ENCODE measurements at regions not wholly inside any gene's neighbourhood (a gene's known extent, or its start where the extent isn't known, plus 50 kb on each side); places are given as distances from the start of the nearest gene placed in this dataset.

DNA sequence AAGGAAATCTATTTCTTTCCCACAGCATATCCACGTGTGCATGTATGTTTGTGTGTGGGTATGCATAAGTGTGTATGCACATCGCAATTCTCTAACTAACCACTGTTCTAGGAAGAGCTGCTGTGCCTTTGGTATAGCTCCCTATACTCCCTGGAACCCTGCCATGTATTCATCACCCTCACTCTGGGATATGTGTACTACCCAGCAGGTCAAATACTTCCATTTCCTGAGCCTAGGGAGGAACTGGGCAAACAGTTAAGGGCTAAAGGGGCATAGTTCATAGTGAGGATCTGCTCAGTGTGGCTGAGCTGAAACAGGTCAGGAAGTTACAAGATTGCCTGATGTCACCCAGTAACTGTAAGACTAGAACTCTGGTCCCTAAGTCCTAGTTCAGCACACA is 260.4 kb downstream of the RPLP1 start:
- no peak overlapping the region for H3K4me3 ChIP-seq (ENCODE audit: low read depth, low read length)
- TF ChIP-seq CTCF (IDR thresholded peaks at IDR 0.05; ENCODE audit: borderline replicate concordance, insufficient read depth, low read depth, low read length): no peak

DNA sequence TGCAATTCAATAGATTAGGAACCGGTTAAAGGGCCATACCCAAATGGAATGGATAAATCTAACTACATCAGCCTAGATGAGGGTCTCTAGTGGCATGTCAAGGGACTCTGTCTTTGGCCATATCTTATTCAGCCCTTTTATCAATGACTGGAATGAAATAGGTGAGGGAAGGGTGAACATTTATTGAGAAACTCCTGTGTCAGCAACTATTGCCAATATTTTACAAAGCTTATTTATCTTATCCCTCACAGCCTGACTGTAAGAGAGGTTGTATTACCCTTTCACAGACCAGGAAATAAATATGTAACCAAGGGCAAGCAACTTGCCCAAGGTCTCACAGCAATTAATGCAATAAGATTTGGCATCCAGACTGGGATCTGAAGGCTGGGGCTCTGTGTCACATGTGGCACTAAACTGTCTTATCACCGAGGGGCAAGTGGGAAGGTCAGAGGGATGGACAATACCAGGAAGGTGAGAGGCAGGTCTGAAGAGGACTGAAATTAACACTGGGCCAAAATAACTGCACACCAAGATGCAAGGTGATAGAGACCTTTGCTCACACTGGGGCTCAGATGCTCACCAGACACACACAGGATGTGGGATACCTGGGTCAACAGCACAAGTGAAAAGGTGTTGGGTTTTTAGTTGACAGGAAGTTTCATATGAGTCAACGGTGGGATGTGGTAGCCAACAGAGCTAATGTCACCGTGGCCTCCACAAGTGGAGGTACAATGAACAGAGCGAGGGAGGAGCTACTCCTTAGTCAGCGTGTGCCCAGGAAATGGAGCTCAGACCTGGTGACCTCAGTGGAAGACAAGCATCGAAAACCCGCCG is 261.3 kb downstream of the RPLP1 start:
- no peak for TF ChIP-seq CTCF (IDR thresholded peaks at IDR 0.05; ENCODE audit: borderline replicate concordance, insufficient read depth, low read depth, low read length)
- no peak overlapping the region for H3K4me3 ChIP-seq (ENCODE audit: low read depth, low read length)

DNA sequence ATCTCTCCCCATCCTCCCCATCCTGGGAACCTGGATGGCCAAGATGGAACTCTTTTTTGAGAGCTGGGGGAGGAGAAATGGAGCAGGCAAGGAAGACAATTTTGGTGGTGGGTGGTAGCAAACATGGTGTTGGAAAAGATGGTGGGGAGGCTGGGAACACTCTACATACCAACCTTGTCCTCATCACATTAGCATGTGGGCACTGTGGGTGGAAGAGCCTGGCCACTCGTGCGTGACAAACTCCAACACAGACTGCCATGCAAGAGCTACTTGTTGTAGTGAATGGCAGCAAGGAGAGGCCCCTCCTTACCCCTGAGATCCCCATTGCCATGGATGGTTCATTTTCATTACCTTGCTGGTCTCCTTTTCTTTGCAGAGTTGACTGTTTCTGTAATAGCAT is 262.6 kb downstream of the RPLP1 start:
- TF ChIP-seq CTCF (IDR thresholded peaks at IDR 0.05; ENCODE audit: borderline replicate concordance, insufficient read depth, low read depth, low read length): no peak

GRCh38 chr15:69718436-69718835 is 265.8 kb downstream of the RPLP1 start:
- TF ChIP-seq CTCF (IDR thresholded peaks at IDR 0.05; ENCODE audit: borderline replicate concordance, insufficient read depth, low read depth, low read length): no peak
- no peak overlapping the region for H3K4me3 ChIP-seq (ENCODE audit: low read depth, low read length)

More for the DNA sequence above, 262.6 kb downstream of the RPLP1 start:
- H3K4me3 ChIP-seq (ENCODE audit: low read depth, low read length): no peak overlapping the region

- H3K4me3 ChIP-seq (ENCODE audit: low read depth, low read length): no peak overlapping the region
- no peak for TF ChIP-seq CTCF (IDR thresholded peaks at IDR 0.05; ENCODE audit: borderline replicate concordance, insufficient read depth, low read depth, low read length)
These were observed 266.3 kb downstream of the RPLP1 start for GRCh38 chr15:69718916-69719315.

DNA sequence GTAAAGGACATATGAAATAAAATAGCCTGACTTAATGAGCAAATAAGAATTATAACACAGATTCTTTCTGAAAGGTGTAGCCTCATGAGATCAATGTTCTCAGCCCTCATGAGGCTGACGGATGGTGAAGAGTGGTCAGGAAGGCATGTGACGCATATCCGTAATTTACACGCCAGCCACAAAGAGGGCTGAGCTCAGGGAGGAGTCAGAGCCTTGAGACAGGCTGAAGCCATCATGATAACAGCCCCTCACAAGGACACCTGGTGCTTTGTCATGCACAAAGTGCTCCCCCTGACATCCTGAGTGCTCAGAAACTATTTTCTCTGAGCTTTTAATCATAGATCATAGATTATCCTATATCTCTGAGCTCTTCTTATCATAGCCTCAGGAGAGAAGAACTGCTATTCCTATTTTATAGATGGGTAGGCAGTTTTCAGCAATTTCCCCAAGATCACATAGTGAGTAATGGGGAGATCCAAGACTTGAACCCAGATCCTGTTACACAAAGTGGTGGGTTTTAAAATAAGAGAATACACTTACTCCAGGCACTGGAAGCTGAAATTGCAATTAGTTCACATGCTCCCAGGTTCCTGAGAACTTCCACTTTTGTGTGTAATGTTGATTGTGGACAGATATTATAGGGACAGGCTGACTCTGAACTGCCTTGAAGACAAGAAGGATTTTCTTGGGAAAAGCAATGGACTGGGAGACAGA is 267.1 kb downstream of the RPLP1 start:
- TF ChIP-seq CTCF (IDR thresholded peaks at IDR 0.05; ENCODE audit: borderline replicate concordance, insufficient read depth, low read depth, low read length): no peak
- no peak overlapping the region for H3K4me3 ChIP-seq (ENCODE audit: low read depth, low read length)

DNA sequence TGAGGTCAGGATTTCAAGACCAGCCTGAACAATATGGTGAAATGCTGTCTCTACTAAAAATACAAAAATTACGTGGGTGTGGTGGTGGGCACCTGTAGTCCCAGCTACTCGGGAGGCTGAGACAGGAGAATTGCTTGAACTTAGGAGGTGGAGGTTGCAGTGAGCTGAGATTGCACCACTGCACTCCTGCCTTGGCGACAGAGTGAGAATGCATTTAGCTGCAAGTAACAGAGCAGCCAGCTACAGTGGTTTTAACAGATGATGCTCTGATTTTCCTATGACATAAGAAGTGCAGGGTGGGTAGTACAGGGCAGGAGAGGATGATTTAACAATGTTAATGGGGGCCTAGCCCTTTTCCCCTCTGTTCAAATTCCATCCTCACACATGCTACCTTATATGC is 267.9 kb downstream of the RPLP1 start:
- no peak overlapping the region for H3K4me3 ChIP-seq (ENCODE audit: low read depth, low read length)
- no peak for TF ChIP-seq CTCF (IDR thresholded peaks at IDR 0.05; ENCODE audit: borderline replicate concordance, insufficient read depth, low read depth, low read length)
